ENCODE measurements at regions not wholly inside any gene's neighbourhood (a gene's known extent, or its start where the extent isn't known, plus 50 kb on each side); places are given as distances from the start of the nearest gene placed in this dataset.
"Not testable (repeated sequence)": the region's sequence is repeated elsewhere in the genome, so short reads cannot be mapped to it uniquely, and the experiment has no call there.

DNA sequence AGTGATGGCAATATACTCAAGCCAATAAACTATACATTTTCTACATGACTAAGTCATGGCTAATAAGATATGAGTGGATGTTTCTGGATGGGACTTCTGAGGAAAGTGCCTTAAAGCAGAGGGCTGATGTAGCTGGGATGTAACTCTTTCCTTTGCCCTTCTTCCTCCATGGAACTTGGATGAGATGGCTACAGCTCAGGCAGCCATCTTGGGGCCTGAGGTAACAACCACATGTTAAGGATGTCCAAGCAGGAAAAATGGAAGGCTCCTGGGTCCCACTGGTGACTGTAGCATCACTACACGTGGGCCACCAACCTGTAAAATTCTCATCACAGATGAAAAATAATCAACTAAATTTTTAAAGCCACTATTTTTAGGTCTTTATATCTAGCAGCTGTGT, 54.4 kb upstream of the GRIP1 start:
- no peak for DNase-seq (ENCODE audit: low read depth in 2 of 2)

- no peak for DNase-seq (ENCODE audit: low read depth in 2 of 2)
Observed at GRCh38 chr12:66733839-66734238, 55.0 kb upstream of the GRIP1 start.

DNA sequence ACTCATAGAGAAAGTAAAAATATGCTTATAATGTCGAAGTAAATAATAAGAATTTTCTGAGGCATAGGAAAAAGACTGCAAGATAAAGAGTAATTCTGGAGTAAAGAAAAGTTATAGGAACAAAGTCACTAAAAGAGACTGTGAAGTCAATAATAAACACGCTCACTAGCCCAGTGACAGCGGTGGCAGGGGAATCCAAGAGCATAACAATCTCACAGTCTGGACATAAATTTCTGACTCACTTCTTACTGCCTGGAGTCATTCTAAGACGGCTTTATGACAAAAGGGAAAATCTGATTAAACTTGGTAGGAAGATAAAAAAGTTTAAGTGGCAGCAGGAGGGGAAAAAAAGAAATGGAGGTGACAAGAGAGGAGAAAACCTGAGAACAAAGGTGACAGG, 56.4 kb upstream of the GRIP1 start:
- DNase-seq (ENCODE audit: low read depth in 2 of 2): no peak

- no peak for DNase-seq (ENCODE audit: low read depth in 2 of 2)
Observed at GRCh38 chr12:66736931-66737330, 58.1 kb upstream of the GRIP1 start.

DNA sequence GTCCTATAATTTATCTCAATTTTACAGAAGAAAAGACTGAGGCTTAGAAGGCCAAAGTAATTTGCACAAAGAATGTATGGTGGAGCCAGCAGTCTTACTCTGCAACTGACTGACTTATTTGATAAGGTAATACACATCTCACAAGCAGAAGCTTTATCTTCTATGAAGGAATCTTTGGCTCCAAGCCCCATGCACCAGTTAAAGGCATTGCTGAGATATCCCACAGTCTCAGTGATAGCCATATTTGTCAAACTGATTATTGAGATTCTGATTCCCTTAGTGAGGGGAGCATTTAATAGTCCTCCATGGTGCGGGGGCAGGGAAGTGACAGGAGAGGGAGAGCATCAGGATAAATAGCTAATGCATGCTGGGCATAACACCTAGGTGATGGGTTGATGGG, 60.4 kb upstream of the GRIP1 start:
- DNase-seq (ENCODE audit: low read depth in 2 of 2): no peak

DNA sequence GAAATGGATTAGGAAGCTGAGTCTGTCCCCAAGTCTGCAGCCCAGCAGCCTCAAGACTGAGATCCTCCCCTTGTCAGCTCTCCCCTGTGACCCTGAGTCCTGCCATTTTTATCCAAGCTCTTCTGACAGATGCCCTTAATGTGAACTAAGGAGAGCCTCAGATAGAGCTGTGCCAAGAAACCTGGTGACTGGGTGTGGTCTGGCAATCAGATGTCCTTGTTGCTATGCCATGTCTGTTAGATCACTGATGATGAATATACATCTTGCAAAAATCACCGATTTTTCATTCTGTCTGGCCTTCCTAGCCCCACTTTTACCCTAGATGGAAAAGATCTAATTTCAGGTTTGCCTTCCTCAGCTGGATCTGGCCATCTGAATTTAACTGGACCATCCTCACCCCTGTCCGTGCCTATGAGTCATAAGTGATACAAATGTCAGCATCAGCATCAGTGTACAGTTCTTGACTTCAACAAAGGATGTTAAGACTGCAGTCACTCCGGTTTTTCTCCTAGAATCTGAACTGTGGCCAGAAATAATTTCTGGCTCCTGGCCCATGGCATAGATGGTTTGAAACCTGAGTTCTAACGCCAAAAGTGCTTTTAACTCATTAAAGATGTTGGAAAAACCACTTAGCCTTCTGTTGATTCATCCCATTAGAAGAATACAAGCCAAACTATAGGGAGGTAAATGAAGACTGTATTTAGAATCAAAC, 61.2 kb upstream of the GRIP1 start:
- no peak for DNase-seq (ENCODE audit: low read depth in 2 of 2)

- no peak for DNase-seq (ENCODE audit: low read depth in 2 of 2)
Observed at GRCh38 chr12:66740732-66741131, 61.9 kb upstream of the GRIP1 start.

GRCh38 chr12:66741919-66742318, 63.0 kb upstream of the GRIP1 start:
- no peak for DNase-seq (ENCODE audit: low read depth in 2 of 2)

- no peak for DNase-seq (ENCODE audit: low read depth in 2 of 2)
Observed at GRCh38 chr12:66742508-66743367, 63.9 kb upstream of the GRIP1 start.

- no peak for DNase-seq (ENCODE audit: low read depth in 2 of 2)
Observed at GRCh38 chr12:66744461-66744860, 65.6 kb upstream of the GRIP1 start.

DNA sequence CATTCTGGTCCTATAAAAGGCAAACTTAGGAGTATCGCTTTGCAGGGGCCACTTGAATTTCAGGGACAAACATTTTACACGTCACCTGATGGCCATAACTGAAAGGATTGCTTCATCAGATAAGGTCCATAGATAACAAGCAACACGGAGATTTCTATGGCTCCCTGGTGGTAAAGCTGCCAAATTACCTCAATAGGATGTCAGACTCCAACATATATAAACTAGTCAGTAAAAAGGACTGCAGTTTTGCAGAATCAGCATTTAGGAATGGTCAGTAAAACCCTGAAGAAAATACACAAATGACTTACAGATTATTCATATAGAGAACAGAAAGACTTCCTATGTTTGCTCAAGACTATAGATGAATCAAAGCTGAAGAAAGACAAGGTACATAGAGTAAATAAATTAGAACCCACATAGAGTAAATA, 66.1 kb upstream of the GRIP1 start:
- DNase-seq (ENCODE audit: low read depth in 2 of 2): no peak

GRCh38 chr12:66746489-66747201, 67.8 kb upstream of the GRIP1 start:
- DNase-seq (ENCODE audit: low read depth in 2 of 2): no peak

- no peak for DNase-seq (ENCODE audit: low read depth in 2 of 2)
Observed at GRCh38 chr12:66751432-66752113, 72.7 kb upstream of the GRIP1 start.

DNA sequence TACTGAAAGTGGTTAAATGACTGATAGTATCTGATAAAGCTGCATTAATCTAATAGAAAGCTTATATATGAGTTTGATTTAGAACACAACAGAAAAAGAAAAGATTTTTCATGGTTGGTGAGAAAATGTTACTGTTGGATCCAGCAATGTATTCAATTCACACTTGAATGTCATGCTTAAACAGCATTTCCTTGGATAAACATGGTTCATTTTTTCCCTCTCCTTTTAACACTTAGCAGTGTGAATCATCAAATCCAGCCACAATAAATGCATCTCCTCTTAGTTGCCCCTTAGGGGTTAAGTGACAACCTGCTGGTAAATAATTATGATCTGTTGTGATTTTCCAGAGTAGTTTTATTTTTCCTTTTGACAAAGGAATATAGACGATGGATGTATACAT, 74.9 kb upstream of the GRIP1 start:
- DNase-seq (ENCODE audit: low read depth in 2 of 2): no peak

GRCh38 chr12:66755727-66756395, 77.0 kb upstream of the GRIP1 start:
- DNase-seq (ENCODE audit: low read depth in 2 of 2): no peak

DNA sequence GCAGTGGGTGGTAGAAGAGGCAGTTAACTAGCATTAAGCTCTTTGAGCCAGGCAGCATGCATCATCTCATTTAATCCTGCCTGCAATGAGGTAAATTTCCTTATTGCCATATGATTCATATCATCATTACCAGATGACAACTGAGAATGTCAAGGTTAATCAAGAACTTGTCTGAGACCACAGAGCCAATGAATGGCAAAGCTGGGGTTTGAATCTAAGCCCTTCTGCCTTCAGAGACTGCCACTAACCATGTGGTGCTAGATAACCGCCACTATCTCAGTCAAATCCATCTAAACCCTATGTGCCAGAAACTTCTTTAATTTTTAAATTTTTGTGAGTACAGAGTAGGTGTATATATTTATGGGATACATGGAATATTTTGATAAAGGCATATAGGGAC, 77.8 kb upstream of the GRIP1 start:
- DNase-seq (ENCODE audit: low read depth in 2 of 2): no peak

- DNase-seq (ENCODE audit: low read depth in 2 of 2): not testable (repeated sequence)
Observed at GRCh38 chr12:66760122-66760521, 81.2 kb upstream of the GRIP1 start.

DNA sequence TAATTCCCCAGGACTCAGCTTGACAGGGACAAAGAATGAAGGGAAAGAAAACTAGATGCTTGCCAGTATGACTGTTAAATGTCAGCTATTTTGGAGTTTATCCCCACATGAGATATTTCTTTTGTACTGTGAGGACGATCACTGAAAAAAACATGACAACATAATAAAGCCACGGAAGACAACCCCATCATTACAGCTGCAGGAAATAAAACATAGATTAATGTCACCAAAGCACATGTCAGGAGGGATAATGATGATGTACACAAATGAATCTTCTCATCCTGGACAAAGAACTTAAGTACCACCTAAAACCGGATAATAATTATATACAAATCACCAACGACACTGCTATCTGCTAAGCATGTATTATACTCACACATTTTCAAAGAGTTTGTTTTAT, 84.6 kb upstream of the GRIP1 start:
- no peak for DNase-seq (ENCODE audit: low read depth in 2 of 2)

GRCh38 chr12:66765204-66765603, 86.3 kb upstream of the GRIP1 start:
- DNase-seq (ENCODE audit: low read depth in 2 of 2): no peak

GRCh38 chr12:66767536-66767935, 88.7 kb upstream of the GRIP1 start:
- DNase-seq (ENCODE audit: low read depth in 2 of 2): no peak

DNA sequence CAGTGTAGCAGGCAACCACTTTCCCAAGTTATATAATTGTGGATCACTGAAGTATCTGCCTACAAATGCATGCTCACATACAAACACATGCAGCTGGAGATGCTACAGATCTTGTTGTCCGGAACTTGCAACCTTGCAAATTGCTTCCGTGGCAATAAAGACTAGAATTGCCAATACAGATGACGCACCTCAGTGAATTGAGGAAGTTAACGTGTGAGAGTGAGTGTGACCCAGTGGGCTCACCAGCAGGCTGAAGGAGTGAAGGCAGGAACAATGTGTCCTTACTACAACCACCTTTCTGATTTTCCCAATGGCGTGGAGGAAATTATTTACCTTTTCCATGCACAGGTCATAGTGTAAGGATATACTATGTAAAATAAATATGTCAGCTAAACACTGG, 89.4 kb upstream of the GRIP1 start:
- no peak for DNase-seq (ENCODE audit: low read depth in 2 of 2)
